ENCODE measurements at regions not wholly inside any gene's neighbourhood (a gene's known extent, or its start where the extent isn't known, plus 50 kb on each side); places are given as distances from the start of the nearest gene placed in this dataset.
A peak's percentile ranks its signal among the peaks of the same experiment; 100 is the strongest.

GRCh38 chr12:125573271-125573670 is 508.0 kb downstream of the AACS start:
- ChIA-PET CTCF (interaction anchor here (0.8 to 1.2 kb wide), 3 partner anchors 23 to 240 kb away, joined by 3 to 4 read pairs (median 3); no protein-coding TSS in a partner anchor), POLR2A (no interaction called here)
- Mint-ChIP-seq H3K9me3 (peaks cover 8% of the 10 kb centered on the region), H3K27ac (peak overlapping the region; percentile 51), H3K36me3 (peaks cover 8% of the 10 kb centered on the region), H3K4me3 (no peak overlapping the region), H3K27me3 (ENCODE audit: low read depth) (no peaks in the 10 kb centered on the region), H3K4me1 (peaks cover 20% of the 10 kb centered on the region)
- DNase-seq (ENCODE audit: low spot score) (no peak), ATAC-seq (no peak)
- TF ChIP-seq CREM (CRISPR knock-in tag; IDR thresholded peaks at IDR 0.05) (no peak), SMAD4 (CRISPR knock-in tag; IDR thresholded peaks at IDR 0.05) (no peak), ZNF671 (CRISPR knock-in tag; IDR thresholded peaks at IDR 0.05) (no peak), TEAD4 (CRISPR knock-in tag; IDR thresholded peaks at IDR 0.05) (no peak), SMAD3 (CRISPR knock-in tag; IDR thresholded peaks at IDR 0.05; ENCODE audit: borderline replicate concordance) (no peak), KAT7 (CRISPR knock-in tag; IDR thresholded peaks at IDR 0.05; ENCODE audit: borderline replicate concordance) (no peak), RELA (CRISPR knock-in tag; IDR thresholded peaks at IDR 0.05; ENCODE audit: borderline replicate concordance) (no peak), E2F5 (CRISPR knock-in tag; IDR thresholded peaks at IDR 0.05) (no peak), JAZF1 (CRISPR knock-in tag; IDR thresholded peaks at IDR 0.05) (no peak), NR2C2 (CRISPR knock-in tag; IDR thresholded peaks at IDR 0.05) (no peak), HMGA2 (CRISPR knock-in tag; IDR thresholded peaks at IDR 0.05) (no peak), USF1 (CRISPR knock-in tag; IDR thresholded peaks at IDR 0.05) (no peak), ZNF423 (CRISPR knock-in tag; IDR thresholded peaks at IDR 0.05) (no peak), FOXJ3 (CRISPR knock-in tag; IDR thresholded peaks at IDR 0.05; ENCODE audit: borderline replicate concordance) (no peak), TEAD1 (CRISPR knock-in tag; IDR thresholded peaks at IDR 0.05) (no peak), PREB (CRISPR knock-in tag; IDR thresholded peaks at IDR 0.05; ENCODE audit: borderline replicate concordance) (no peak), JUN (CRISPR knock-in tag; IDR thresholded peaks at IDR 0.05) (no peak), GTF2I (CRISPR knock-in tag; conservative IDR thresholded peaks at IDR 0.05) (no peak), E2F1 (CRISPR knock-in tag; IDR thresholded peaks at IDR 0.05) (no peak)
- TF ChIP-seq, protein P1, sequence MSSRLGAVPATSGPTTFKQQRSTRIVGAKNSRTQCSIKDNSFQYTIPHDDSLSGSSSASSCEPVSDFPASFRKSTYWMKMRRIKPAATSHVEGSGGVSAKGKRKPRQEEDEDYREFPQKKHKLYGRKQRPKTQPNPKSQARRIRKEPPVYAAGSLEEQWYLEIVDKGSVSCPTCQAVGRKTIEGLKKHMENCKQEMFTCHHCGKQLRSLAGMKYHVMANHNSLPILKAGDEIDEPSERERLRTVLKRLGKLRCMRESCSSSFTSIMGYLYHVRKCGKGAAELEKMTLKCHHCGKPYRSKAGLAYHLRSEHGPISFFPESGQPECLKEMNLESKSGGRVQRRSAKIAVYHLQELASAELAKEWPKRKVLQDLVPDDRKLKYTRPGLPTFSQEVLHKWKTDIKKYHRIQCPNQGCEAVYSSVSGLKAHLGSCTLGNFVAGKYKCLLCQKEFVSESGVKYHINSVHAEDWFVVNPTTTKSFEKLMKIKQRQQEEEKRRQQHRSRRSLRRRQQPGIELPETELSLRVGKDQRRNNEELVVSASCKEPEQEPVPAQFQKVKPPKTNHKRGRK (CRISPR knock-in tag; IDR thresholded peaks at IDR 0.05; ENCODE audit: borderline replicate concordance): no peak

DNA sequence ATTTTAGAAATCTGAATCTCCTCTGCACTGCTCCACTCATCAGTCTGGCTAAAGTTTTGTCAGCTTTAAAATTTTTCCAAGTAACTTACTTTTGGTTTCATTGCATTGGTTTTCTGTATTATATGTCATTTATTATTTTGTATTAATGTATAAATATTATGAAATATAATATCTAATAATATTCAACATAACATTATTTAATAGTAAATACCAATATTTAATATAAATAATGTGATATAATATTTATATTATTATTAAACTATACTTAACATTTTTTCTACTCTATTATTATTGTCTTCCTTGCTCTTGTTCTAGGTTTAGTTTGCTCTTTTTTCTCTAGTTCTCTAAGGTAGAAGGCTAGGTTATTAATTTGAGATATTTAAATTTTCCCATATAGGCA is 512.1 kb downstream of the AACS start:
- CTCF ChIA-PET: no interaction called here
- Mint-ChIP-seq H3K4me3 (no peak overlapping the region), H3K27me3 (ENCODE audit: low read depth) (no peaks in the 10 kb centered on the region), H3K36me3 (peaks cover 14% of the 10 kb centered on the region), H3K9me3 (peaks cover 21% of the 10 kb centered on the region), H3K27ac (no peak overlapping the region), H3K4me1 (no peaks in the 10 kb centered on the region)
- DNase-seq (ENCODE audit: low spot score) (no peak), ATAC-seq (no peak)
- peak; percentile 92 for TF ChIP-seq HMGA2 (CRISPR knock-in tag; IDR thresholded peaks at IDR 0.05)
- TF ChIP-seq, protein P2, sequence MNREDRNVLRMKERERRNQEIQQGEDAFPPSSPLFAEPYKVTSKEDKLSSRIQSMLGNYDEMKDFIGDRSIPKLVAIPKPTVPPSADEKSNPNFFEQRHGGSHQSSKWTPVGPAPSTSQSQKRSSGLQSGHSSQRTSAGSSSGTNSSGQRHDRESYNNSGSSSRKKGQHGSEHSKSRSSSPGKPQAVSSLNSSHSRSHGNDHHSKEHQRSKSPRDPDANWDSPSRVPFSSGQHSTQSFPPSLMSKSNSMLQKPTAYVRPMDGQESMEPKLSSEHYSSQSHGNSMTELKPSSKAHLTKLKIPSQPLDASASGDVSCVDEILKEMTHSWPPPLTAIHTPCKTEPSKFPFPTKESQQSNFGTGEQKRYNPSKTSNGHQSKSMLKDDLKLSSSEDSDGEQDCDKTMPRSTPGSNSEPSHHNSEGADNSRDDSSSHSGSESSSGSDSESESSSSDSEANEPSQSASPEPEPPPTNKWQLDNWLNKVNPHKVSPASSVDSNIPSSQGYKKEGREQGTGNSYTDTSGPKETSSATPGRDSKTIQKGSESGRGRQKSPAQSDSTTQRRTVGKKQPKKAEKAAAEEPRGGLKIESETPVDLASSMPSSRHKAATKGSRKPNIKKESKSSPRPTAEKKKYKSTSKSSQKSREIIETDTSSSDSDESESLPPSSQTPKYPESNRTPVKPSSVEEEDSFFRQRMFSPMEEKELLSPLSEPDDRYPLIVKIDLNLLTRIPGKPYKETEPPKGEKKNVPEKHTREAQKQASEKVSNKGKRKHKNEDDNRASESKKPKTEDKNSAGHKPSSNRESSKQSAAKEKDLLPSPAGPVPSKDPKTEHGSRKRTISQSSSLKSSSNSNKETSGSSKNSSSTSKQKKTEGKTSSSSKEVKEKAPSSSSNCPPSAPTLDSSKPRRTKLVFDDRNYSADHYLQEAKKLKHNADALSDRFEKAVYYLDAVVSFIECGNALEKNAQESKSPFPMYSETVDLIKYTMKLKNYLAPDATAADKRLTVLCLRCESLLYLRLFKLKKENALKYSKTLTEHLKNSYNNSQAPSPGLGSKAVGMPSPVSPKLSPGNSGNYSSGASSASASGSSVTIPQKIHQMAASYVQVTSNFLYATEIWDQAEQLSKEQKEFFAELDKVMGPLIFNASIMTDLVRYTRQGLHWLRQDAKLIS (CRISPR knock-in tag; IDR thresholded peaks at IDR 0.05; ENCODE audit: borderline replicate concordance): no peak
- POLR2A ChIA-PET: no interaction called here
